OCI-M2 (cell line): ENCODE measurements at regions not wholly inside any gene's neighbourhood (a gene's known extent, or its start where the extent isn't known, plus 50 kb on each side); places are given as distances from the start of the nearest gene placed in this dataset.
"Not testable (repeated sequence)": the region's sequence is repeated elsewhere in the genome, so short reads cannot be mapped to it uniquely, and the experiment has no call there.

Experiments
- DNase-seq: peaks from one replicate; lab custom pipeline; 2025; ENCODE audit not compliant: unreplicated experiment; lab: John Stamatoyannopoulos, UW

- DNase-seq, result no peak
Observed at GRCh38 chr19:28463493-28464053, 749.4 kb downstream of the UQCRFS1 start.

DNA sequence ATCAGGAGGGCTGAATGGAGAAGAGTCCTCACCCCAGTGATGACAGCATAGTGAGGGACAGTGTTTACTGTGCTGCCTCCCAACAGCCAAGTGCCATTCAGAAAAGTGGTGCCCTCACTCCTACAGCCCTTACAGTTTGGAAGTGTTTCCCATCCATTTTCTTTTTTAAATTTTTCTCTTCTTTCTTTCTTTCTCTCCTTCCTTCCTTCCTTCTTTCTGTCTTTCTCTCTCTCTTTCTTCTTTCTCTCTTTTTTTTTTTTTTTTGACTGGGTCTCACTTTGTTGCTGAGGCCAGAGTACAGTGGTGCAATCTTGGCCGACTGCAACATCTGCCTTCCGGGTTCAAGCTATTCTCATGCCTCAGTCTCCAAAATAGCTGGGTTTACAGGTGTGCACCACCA, 755.3 kb downstream of the UQCRFS1 start:
- DNase-seq, result no peak

DNA sequence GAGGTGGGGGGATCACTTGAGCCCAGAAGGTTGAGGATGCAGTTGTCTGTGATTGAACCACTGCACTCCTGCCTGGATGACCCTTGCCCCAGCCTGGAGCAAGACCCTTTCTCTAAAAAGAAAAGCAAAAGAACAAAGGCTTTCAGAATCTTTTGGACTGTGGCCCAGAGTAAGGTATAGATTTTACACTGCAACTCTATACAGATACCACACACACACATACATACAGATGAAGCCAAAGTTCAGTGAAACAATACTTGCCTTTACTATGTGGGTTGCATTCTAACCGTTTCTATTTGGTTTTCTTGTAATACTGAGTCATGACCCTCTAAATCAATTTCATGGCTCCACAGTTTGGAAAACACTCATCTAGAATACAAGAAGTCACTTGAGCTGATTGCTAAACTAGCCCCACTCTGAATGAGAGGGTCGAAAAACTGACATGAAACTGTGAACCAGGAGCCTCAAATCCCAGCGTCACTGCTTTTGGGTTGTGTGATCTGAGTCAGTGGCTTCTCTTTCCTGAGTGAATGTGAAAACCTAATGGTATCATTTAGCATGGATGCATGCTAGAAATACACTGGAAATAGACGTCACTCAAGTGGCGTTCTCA, 756.1 kb downstream of the UQCRFS1 start:
- DNase-seq, result no peak

- no peak for DNase-seq
Observed at GRCh38 chr19:28456252-28456651, 756.7 kb downstream of the UQCRFS1 start.

DNA sequence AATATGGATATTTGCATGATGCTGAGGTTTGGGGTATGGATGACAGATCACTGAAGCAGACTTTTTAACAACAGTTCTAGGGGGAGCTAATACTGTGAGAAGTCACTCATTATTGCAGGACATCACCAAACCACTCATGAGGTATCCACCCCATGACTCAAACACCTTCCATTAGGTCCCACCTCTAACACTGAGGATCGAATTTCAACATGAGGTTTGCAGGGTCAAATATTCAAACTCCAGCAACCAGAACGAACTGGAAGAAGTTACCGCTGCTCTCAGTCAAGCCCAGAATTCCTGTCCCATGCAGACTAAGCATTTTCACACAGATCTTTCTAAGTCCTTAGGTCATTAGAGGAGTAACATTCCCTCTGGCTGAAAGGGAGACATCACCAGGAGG, 758.9 kb downstream of the UQCRFS1 start:
- no peak for DNase-seq

GRCh38 chr19:28453420-28453819, 759.5 kb downstream of the UQCRFS1 start:
- DNase-seq, result no peak

GRCh38 chr19:28449803-28450202, 763.1 kb downstream of the UQCRFS1 start:
- no peak for DNase-seq

DNA sequence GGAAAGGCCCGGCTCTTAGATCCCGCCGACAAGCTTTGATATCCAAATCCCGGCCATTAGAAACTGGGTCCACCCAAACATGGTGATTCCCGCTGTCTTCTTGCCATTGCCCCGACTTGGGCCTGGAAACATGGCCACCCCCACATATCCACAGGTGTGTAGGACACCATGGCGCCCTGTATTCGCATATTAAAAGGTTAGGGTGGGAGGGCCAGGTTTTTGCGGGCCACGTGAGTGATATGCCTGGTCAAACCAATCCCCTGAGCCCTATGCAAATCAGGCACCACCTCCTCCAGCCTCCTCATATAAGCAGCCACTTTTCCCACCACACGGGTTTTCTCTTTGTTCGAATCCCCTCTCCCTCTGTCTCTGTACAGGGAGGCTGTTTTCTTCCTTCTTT, 766.4 kb downstream of the UQCRFS1 start:
- no peak for DNase-seq

DNA sequence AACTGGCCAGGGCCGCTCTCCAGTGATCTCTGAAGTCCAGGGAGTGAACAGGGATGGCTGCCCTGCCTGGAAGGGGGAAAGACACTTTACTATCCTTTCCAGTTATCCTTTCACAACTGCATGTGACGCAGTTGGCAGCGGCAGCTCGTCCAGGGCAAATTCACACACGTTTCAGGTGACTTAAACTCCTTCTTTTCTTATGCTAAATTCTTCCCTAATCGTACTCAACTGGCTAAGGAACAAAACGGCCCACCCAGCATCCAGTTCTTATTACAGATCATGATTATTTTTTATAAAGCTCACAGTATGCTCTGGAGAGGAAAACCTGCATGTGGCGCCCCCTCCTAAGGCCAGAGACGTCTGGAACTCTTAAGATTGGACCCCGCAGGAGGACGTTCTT, 767.1 kb downstream of the UQCRFS1 start:
- DNase-seq, result no peak

DNA sequence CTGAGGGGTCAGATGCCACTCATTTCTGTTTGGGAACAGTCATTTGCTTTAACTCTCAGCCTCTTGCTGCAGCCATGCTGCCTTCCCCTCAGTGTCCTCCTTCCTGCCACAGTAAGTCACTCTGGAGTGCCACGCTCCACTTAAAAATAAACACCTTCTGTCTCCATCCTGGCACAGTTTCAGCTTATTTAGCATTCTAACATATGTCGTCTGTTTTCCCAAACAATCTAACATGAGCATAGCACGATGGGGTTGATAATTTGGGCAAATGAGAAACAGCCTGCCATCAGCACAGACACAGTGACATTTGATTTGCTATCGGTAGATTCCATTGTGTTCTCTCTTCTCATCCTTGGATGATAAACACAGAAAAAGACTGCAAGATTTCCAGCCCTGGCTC, 768.6 kb downstream of the UQCRFS1 start:
- DNase-seq, result no peak

GRCh38 chr19:28443361-28443760, 769.6 kb downstream of the UQCRFS1 start:
- no peak for DNase-seq

DNA sequence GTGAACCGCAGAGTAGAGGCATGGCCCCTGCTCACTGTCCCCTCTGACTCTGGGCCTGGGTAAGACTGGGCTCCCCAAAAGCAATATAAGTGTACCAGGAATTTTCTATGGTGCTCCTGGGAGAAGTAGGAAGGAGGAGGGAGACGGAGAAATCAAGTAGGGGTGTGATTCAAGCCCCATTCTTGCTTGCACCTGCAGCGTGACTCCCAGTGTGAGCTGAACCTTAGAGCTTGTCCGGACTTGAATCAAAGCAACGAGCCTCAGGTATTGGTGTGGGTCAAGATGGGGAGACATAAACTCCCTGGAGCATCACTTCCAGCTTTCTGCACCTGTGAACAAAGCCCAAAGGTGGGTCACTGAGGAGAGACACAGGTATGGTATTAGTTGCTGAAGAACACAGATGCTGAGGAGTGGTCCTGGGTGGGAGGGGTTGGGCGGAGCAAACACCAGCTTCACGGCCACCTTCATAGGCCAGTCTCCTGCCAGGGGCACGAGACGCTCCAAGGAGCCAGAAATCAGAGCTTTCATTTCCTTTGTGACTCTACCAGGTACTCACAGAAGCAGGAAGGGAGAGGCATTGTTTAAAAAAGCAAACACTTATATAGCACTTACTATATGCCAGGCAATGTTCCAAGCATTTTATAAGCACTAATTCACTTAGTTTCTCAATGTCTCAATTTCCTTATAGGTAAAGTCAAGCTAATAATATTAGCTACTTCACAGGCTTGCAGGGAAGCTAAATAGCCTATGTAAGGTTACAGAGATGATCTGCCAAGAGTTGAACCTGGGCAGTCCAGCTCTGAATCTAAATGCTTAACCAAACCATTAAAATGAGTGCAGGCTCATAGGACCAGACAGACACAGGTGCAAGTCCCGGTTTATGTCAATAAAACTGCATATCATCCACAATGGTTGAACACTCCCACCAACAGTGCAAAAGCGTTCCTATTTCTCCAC, 775.3 kb downstream of the UQCRFS1 start:
- DNase-seq, result no peak

DNA sequence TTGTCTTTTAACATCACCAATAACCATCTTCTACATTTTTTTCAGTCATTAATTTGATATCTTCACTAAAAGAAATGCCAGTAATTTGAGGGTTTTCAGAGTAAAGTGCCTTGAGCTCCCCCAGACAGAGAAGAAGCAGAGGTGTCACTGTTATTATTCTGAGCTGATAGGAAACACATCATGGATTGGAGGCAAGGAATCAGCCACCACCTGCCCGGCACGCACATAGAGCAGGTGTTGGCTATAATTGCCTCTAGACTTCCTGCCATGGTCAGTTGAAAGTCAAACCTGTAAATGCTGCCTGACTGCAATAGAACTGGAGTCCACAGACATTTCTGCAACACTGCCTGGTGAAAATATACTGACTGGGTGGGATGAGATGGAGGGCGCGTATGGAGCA, 776.6 kb downstream of the UQCRFS1 start:
- DNase-seq, result no peak

- DNase-seq, result no peak
Observed at GRCh38 chr19:28435551-28436271, 777.2 kb downstream of the UQCRFS1 start.

GRCh38 chr19:28434794-28435193, 778.2 kb downstream of the UQCRFS1 start:
- DNase-seq, result not testable (repeated sequence)

GRCh38 chr19:28434365-28434764, 778.6 kb downstream of the UQCRFS1 start:
- not testable (repeated sequence) for DNase-seq

- DNase-seq, result not testable (repeated sequence)
Observed at GRCh38 chr19:28433166-28433565, 779.8 kb downstream of the UQCRFS1 start.

GRCh38 chr19:28430214-28430613, 782.7 kb downstream of the UQCRFS1 start:
- no peak for DNase-seq

- no peak for DNase-seq
Observed at GRCh38 chr19:28429356-28429755, 783.6 kb downstream of the UQCRFS1 start.

DNA sequence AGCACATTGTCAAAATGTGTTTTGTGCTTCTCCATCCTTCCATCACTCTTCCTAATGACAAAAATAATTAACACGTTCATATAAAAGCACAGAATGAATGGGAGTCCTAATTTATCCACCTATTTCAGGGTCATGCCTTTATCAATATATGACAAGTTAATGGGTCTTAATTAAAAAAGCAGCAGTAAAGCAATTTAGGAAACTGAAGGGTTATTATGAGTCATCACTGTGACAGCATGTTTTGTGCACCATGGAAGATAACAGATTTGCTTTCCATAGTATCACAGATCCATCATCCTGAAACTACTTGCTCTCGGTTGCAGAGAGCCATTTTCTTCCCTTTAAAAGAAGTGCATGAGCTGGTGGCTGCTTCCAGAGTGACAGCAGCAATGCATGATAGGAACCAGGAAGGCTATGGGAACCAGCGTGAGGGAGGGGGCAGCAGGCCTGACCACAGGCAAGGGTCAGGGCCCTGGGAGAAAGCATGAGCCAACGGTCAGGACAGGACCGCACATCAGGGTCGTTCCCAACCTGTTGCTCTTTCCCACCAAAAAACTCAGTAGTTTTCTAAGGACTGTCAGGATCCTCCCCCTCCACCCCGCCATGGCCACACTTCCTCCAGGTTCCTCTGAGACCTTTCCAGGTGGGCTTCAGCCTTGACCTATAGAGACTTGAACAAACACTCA, 784.1 kb downstream of the UQCRFS1 start:
- DNase-seq, result no peak
